Psoas muscle (tissue), 7 donors: ENCODE measurements at regions not wholly inside any gene's neighbourhood (a gene's known extent, or its start where the extent isn't known, plus 50 kb on each side); places are given as distances from the start of the nearest gene placed in this dataset.

Source experiments
- ATAC-seq, 4 donors: fragments of 200-7000 bp; cut with Tn5 transposase; one replicate each; pipeline ENCODE4 v1.9.1; 2020; ENCODE audit warnings: moderate library complexity in 3 of 4, mild to moderate bottlenecking in 2 of 4
- DNase-seq, 2 donors: peaks; one replicate each; pipeline ENCODE4 v3.0.0-alpha.2; 2020
- H3K27ac ChIP-seq: fragments of 200-600 bp; one replicate; pipeline ENCODE4 v1.8.0; 2022
- H3K27me3 ChIP-seq, 3 donors: fragments of 200-600 bp in 1 of 3; one replicate each; pipeline versions ENCODE4 v1.6.1 to v1.8.0; 2013 to 2022; ENCODE audit warnings: low read length in 2 of 3, mild to moderate bottlenecking in 2 of 3, moderate library complexity in 1 of 3; ENCODE audit not compliant: insufficient read depth in 3 of 3
- H3K36me3 ChIP-seq, 2 donors: fragments of 200-600 bp in 1 of 2; one replicate each; pipeline versions ENCODE4 v1.6.1 to v1.8.0; 2013 to 2022; ENCODE audit warnings: low read depth in 1 of 2, mild to moderate bottlenecking in 1 of 2, moderate library complexity in 1 of 2; ENCODE audit not compliant: insufficient read depth in 1 of 2
- H3K4me1 ChIP-seq: fragments of 200-600 bp; one replicate; pipeline ENCODE4 v1.8.0; 2022
- H3K4me3 ChIP-seq: fragments of 200-600 bp; one replicate; pipeline ENCODE4 v1.8.0; 2022; ENCODE audit warnings: mild to moderate bottlenecking
- H3K9me3 ChIP-seq: fragments of 200-600 bp; one replicate; pipeline ENCODE4 v1.8.0; 2022
- CTCF ChIP-seq: fragments of 200-600 bp; IDR thresholded peaks from one replicate; pipeline ENCODE4 v1.8.0; 2022; ENCODE audit warnings: antibody characterized with exemption
- WGBS, 3 donors: extraction: QIAGEN DNeasy Blood & Tissue Kit; methylation state at CpG; one replicate each; pipeline versions ENCODE4 v1.1.6 to v1.1.7; 2013; 5-methylcytosine and 5-hydroxymethylcytosine counted together
- intact Hi-C, 2 donors: fragments of 100-400 bp; cut with DNase I; formaldehyde crosslinking; loops; one replicate each; pipeline versions ENCODE4 v1.11.0 to v1.14.2; 2022
- donor health status: healthy with polysubstance abuse.
- donor health status: DM: no; HTN: no; CAD: no; lungs with moderate emphysema.
- donor health status: Bipolar disorder and iron deficiency.
- donor health status: healthy.
- donor health status: DM: yes; HTN: yes; CAD: no.
- donor health status: DM: no; HTN: no; CAD: no.
- donor health status: DM: yes; HTN: yes; CAD: no.

GRCh38 chr1:29542548-29542947 lies 306.2 kb downstream of the PTPRU start:
- intact Hi-C loops = no loop called here
- TF ChIP-seq CTCF = no peak
- no peaks in the 10 kb centered on the region for H3K36me3 ChIP-seq
- DNase-seq (no peak), ATAC-seq (no peak)
- H3K27ac ChIP-seq = no peak overlapping the region
- H3K9me3 ChIP-seq = no peaks in the 10 kb centered on the region
- WGBS, 3 donors = 8 to 27% (median 17%) methylated on average over 7 to 8 of the region's 8 CpGs
- H3K4me1 ChIP-seq = no peaks in the 10 kb centered on the region
- H3K27me3 ChIP-seq = peaks cover 0 to 6% (median 3%) of the 10 kb centered on the region in 3 donors
- no peak overlapping the region for H3K4me3 ChIP-seq

- no peak for ATAC-seq
- intact Hi-C loops = no loop called here
- TF ChIP-seq CTCF = no peak
- no peaks in the 10 kb centered on the region for H3K4me1 ChIP-seq
- H3K36me3 ChIP-seq = no peaks in the 10 kb centered on the region
- 62 to 78% (median 71%) methylated on average over 6 to 7 of the region's 7 CpGs for WGBS, 3 donors
- peaks cover 0 to 6% (median 3%) of the 10 kb centered on the region in 3 donors for H3K27me3 ChIP-seq
- no peak for DNase-seq
- no peak overlapping the region for H3K27ac ChIP-seq
- H3K9me3 ChIP-seq = no peaks in the 10 kb centered on the region
- H3K4me3 ChIP-seq = no peak overlapping the region
Measured at GRCh38 chr1:29541631-29542030, 305.3 kb downstream of the PTPRU start.

- H3K27ac ChIP-seq = no peak overlapping the region
- 86 to 90% (median 89%) methylated on average over 10 of the region's 10 CpGs for WGBS, 3 donors
- H3K4me3 ChIP-seq = no peak overlapping the region
- H3K4me1 ChIP-seq = no peaks in the 10 kb centered on the region
- no peaks in the 10 kb centered on the region for H3K9me3 ChIP-seq
- ATAC-seq (no peak), DNase-seq (no peak)
- no peaks in the 10 kb centered on the region for H3K36me3 ChIP-seq
- intact Hi-C loops = no loop called here
- no peak for TF ChIP-seq CTCF
- peaks cover 0 to 6% (median 3%) of the 10 kb centered on the region in 3 donors for H3K27me3 ChIP-seq
Measured at GRCh38 chr1:29540801-29541357, 304.6 kb downstream of the PTPRU start.

GRCh38 chr1:29539971-29540370 lies 303.6 kb downstream of the PTPRU start:
- no peaks in the 10 kb centered on the region for H3K9me3 ChIP-seq
- DNase-seq (no peak), ATAC-seq (no peak)
- H3K36me3 ChIP-seq = no peaks in the 10 kb centered on the region
- 89 to 92% (median 91%) methylated on average over 7 of the region's 7 CpGs for WGBS, 3 donors
- H3K4me1 ChIP-seq = no peaks in the 10 kb centered on the region
- no peak for TF ChIP-seq CTCF
- H3K4me3 ChIP-seq = no peak overlapping the region
- H3K27ac ChIP-seq = no peak overlapping the region
- intact Hi-C loops = no loop called here
- H3K27me3 ChIP-seq = peaks cover 0 to 6% (median 3%) of the 10 kb centered on the region in 3 donors

- Histone ChIP-seq H3K4me3 (no peak overlapping the region), H3K4me1 (no peaks in the 10 kb centered on the region), H3K36me3 (no peaks in the 10 kb centered on the region), H3K9me3 (peaks cover 4% of the 10 kb centered on the region), H3K27me3 (peaks cover 0 to 6% (median 3%) of the 10 kb centered on the region in 3 donors), H3K27ac (no peak overlapping the region)
- TF ChIP-seq CTCF = no peak
- WGBS, 3 donors = 43 to 44% (median 44%) methylated on average over 3 of the region's 3 CpGs
- intact Hi-C loops = no loop called here
- DNase-seq (no peak), ATAC-seq (no peak)
Measured at GRCh38 chr1:29538586-29538985, 302.3 kb downstream of the PTPRU start.
